ENCODE measurements at regions not wholly inside any gene's neighbourhood (a gene's known extent, or its start where the extent isn't known, plus 50 kb on each side); places are given as distances from the start of the nearest gene placed in this dataset.

DNA sequence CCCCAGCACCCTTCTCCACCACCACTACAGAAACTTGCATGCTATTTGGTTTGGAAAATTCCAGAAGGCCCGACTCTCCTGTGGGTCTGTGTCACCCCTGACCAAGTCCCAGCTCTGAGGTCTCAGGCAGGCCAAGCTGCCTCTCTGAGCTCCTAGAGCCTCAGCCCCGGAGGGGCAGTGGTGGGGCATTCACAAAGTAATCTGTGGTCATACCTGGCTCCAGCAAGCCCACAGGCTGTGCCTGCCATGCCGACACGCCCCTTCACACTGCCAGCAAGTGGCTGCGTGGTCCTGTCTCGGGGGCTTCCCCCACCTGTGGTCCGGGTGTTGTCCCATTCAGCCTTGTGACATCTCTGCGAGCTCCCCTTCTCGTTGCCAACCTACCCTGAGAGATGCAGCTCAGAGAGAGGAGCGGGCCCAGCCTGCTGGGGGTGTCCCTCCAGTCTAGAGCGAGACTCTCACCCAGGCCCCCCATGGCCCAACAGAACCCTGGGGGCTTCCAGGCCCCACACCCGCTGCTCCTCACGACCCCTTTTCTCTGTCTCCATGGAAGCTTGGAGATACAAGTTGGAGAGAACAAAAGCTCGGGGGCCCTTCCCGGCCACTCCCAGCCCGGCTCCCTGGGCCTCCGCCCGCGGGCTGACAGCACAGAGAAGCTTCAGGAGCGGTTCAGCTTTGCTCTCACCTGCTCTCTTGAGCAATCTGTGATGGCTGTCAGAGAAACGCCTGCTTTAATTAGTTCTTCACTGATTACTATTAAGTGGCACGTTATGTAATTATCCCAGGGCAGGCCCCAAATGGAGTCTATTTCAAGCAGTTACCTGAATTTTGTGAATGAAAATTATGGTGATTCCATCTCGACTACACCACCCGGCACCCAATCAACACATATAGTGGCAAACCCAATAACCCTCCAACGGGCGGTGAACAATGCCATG lies 147.7 kb upstream of the PHACTR3 start:
- intact Hi-C loops (cut with DNase I): loop anchor here (10.0 kb wide), 1 partner anchor 52 kb away; no protein-coding TSS in a partner anchor
- DNase-seq: no peak

GRCh38 chr20:59458645-59459044 lies 145.7 kb upstream of the PHACTR3 start:
- Histone ChIP-seq H3K27me3 (no peaks in the 10 kb centered on the region), H3K36me3 (no peaks in the 10 kb centered on the region), H3K9me3 (no peaks in the 10 kb centered on the region), H3K27ac (no peak overlapping the region), H3K4me1 (peaks cover 0 to 5% of the 10 kb centered on the region in 2 donors), H3K4me3 (replicated peaks in 1 of 3) (no peak overlapping the region)
- no peak for DNase-seq
- no peak for TF ChIP-seq CTCF (IDR thresholded peaks at IDR 0.05)
- TF ChIP-seq POLR2A (IDR thresholded peaks at IDR 0.05): no peak
- WGBS, 2 donors: 86 to 95% methylated on average over 2 of the region's 2 CpGs
- intact Hi-C loops (cut with DNase I): loop anchor here (10.0 kb wide), 1 partner anchor 54 kb away; no protein-coding TSS in a partner anchor

More for the DNA sequence above, 147.7 kb upstream of the PHACTR3 start:
- H3K4me1 ChIP-seq: peaks cover 0 to 5% of the 10 kb centered on the region in 2 donors
- H3K36me3 ChIP-seq: no peaks in the 10 kb centered on the region
- H3K4me3 ChIP-seq (replicated peaks in 1 of 3): no peak overlapping the region
- H3K9me3 ChIP-seq: no peaks in the 10 kb centered on the region
- WGBS, 2 donors: 79 to 84% methylated on average over 16 to 25 of the region's 26 CpGs
- no peaks in the 10 kb centered on the region for H3K27me3 ChIP-seq
- H3K27ac ChIP-seq: no peak overlapping the region
- TF ChIP-seq CTCF (IDR thresholded peaks at IDR 0.05): no peak
- no peak for TF ChIP-seq POLR2A (IDR thresholded peaks at IDR 0.05)

GRCh38 chr20:59459586-59459985 lies 144.8 kb upstream of the PHACTR3 start:
- WGBS, 2 donors: 88 to 92% methylated on average over 6 of the region's 6 CpGs
- Histone ChIP-seq H3K9me3 (no peaks in the 10 kb centered on the region), H3K36me3 (no peaks in the 10 kb centered on the region), H3K4me1 (peaks cover 0 to 5% of the 10 kb centered on the region in 2 donors), H3K27me3 (no peaks in the 10 kb centered on the region), H3K27ac (no peak overlapping the region), H3K4me3 (replicated peaks in 1 of 3) (no peak overlapping the region)
- DNase-seq: no peak
- intact Hi-C loops (cut with DNase I): loop anchor here (10.0 kb wide), 1 partner anchor 55 kb away; no protein-coding TSS in a partner anchor
- no peak for TF ChIP-seq POLR2A (IDR thresholded peaks at IDR 0.05)
- TF ChIP-seq CTCF (IDR thresholded peaks at IDR 0.05): no peak

DNA sequence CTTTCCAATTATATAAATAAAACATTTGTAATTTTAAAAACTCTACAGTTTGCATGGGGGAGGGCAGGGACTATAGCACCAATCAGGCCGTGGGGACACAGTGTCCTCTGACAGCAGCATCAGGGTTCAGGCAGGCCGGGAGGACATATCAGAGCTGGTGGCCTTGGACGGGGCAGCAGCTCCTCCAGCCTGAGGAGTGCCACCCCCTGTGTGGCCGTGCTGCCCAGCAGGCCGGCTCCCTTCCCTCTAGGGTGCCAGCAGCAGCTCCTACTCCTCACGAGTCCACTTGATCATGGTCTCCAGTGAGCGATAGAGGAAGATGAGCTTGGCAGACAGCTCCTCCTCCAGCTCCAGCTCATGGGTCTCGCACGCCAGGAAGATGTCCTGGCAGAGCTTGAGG lies 144.0 kb upstream of the PHACTR3 start:
- TF ChIP-seq CTCF (IDR thresholded peaks at IDR 0.05) (no peak), POLR2A (IDR thresholded peaks at IDR 0.05) (no peak)
- Histone ChIP-seq H3K27ac (no peak overlapping the region), H3K4me1 (peaks cover 0 to 2% of the 10 kb centered on the region in 2 donors), H3K27me3 (no peaks in the 10 kb centered on the region), H3K9me3 (no peaks in the 10 kb centered on the region), H3K36me3 (no peaks in the 10 kb centered on the region), H3K4me3 (replicated peaks in 1 of 3) (no peak overlapping the region)
- intact Hi-C loops (cut with DNase I): no loop called here
- no peak for DNase-seq
- 71 to 77% methylated on average over 4 to 9 of the region's 9 CpGs for WGBS, 2 donors

GRCh38 chr20:59461526-59461925 lies 142.8 kb upstream of the PHACTR3 start:
- DNase-seq: no peak
- intact Hi-C loops (cut with DNase I): no loop called here
- 70% methylated on average over 14 of the region's 14 CpGs for WGBS, 2 donors
- Histone ChIP-seq H3K27ac (no peak overlapping the region), H3K27me3 (no peaks in the 10 kb centered on the region), H3K36me3 (no peaks in the 10 kb centered on the region), H3K4me1 (no peaks in the 10 kb centered on the region), H3K9me3 (no peaks in the 10 kb centered on the region), H3K4me3 (replicated peaks in 1 of 3) (no peak overlapping the region)
- TF ChIP-seq POLR2A (IDR thresholded peaks at IDR 0.05) (no peak), CTCF (IDR thresholded peaks at IDR 0.05) (no peak)

Measured in thyroid gland (tissue), 4 donors.